ENCODE measurements at regions not wholly inside any gene's neighbourhood (a gene's known extent, or its start where the extent isn't known, plus 50 kb on each side); places are given as distances from the start of the nearest gene placed in this dataset.

GRCh38 chr5:58022055-58022454, 437.8 kb downstream of the PLK2 start:
- in situ Hi-C loops (cut with HindIII; ENCODE audit: low pct_unique_long_range_greater_than_20kb, low sequenced_read_pairs) (no loop called here), intact Hi-C loops (cut with micrococcal nuclease; ENCODE audit: unreplicated experiment) (no loop called here)
- H3K27me3 ChIP-seq (ENCODE audit: control insufficient read depth, insufficient read depth, low read length), result no peaks in the 10 kb centered on the region
- TF ChIP-seq REST (IDR thresholded peaks at IDR 0.05; ENCODE audit: insufficient read depth in 1 of 2, low read depth in 2 of 2, low read length in 1 of 2), result no peak
- TF ChIP-seq POLR2AphosphoS5 (IDR thresholded peaks at IDR 0.05; ENCODE audit: low read depth, low read length), result no peak
- ATAC-seq (no peak), DNase-seq (ENCODE audit: low read depth, low spot score) (no peak)
- BruUV-seq (replicated peaks), result no TSS peak
- H3K4me1 ChIP-seq (ENCODE audit: control insufficient read depth, insufficient read depth, low read length), result no peaks in the 10 kb centered on the region; the same call in 1 of the 2 replicates
- no peak overlapping the region for H3K4me3 ChIP-seq (ENCODE audit: low read depth in 2 of 2, low read length in 2 of 2)
- ChIA-PET POLR2A (no interaction called here), CTCF (no interaction called here)
- peak overlapping the region; percentile 37; the same call in 1 of the 2 replicates for H3K27ac ChIP-seq (ENCODE audit: low read length)
- no peaks in the 10 kb centered on the region for H3K9me3 ChIP-seq (ENCODE audit: control insufficient read depth, insufficient read depth, low read depth, low read length)
- H3K36me3 ChIP-seq (ENCODE audit: control insufficient read depth, insufficient read depth, low read length), result no peaks in the 10 kb centered on the region

GRCh38 chr5:58021466-58021865, 438.4 kb downstream of the PLK2 start:
- in situ Hi-C loops (cut with HindIII; ENCODE audit: low pct_unique_long_range_greater_than_20kb, low sequenced_read_pairs), result no loop called here
- intact Hi-C loops (cut with micrococcal nuclease; ENCODE audit: unreplicated experiment), result no loop called here
- BruUV-seq (replicated peaks), result no TSS peak
- Histone ChIP-seq H3K4me1 (ENCODE audit: control insufficient read depth, insufficient read depth, low read length) (no peaks in the 10 kb centered on the region; the same call in 1 of the 2 replicates), H3K27ac (ENCODE audit: low read length) (peak overlapping the region; percentile 37; the same call in 1 of the 2 replicates), H3K36me3 (ENCODE audit: control insufficient read depth, insufficient read depth, low read length) (no peaks in the 10 kb centered on the region), H3K9me3 (ENCODE audit: control insufficient read depth, insufficient read depth, low read depth, low read length) (no peaks in the 10 kb centered on the region), H3K27me3 (ENCODE audit: control insufficient read depth, insufficient read depth, low read length) (no peaks in the 10 kb centered on the region), H3K4me3 (ENCODE audit: low read depth in 2 of 2, low read length in 2 of 2) (no peak overlapping the region)
- POLR2A ChIA-PET, result no interaction called here
- ATAC-seq, result no peak
- TF ChIP-seq CTCF (IDR thresholded peaks at IDR 0.05) (no peak), REST (IDR thresholded peaks at IDR 0.05; ENCODE audit: insufficient read depth in 1 of 2, low read depth in 2 of 2, low read length in 1 of 2) (no peak), SIN3A (IDR thresholded peaks at IDR 0.05; ENCODE audit: borderline replicate concordance, insufficient read depth, low read depth, low read length) (no peak), TCF7L2 (IDR thresholded peaks at IDR 0.05; ENCODE audit: low read depth, low read length) (no peak), POLR2AphosphoS5 (IDR thresholded peaks at IDR 0.05; ENCODE audit: low read depth, low read length) (no peak)
- DNase-seq (ENCODE audit: low read depth, low spot score), result no peak
- CTCF ChIA-PET, result no interaction called here

All from Panc1 (cell line).